GM23338 (cell line): ENCODE measurements at regions not wholly inside any gene's neighbourhood (a gene's known extent, or its start where the extent isn't known, plus 50 kb on each side); places are given as distances from the start of the nearest gene placed in this dataset.

Experiments
- ATAC-seq: fragments of 200-7000 bp; cut with Tn5 transposase; 3 replicates; pipeline ENCODE4 v1.9.1; 2020
- DNase-seq: peaks from one replicate; pipeline ENCODE4 v3.0.0-alpha.2; 2015; ENCODE audit warnings: low spot score
- H2AFZ ChIP-seq: fragments of 200-600 bp; sonication (generic); 2 replicates; pipeline ENCODE4 v1.8.0; 2016; ENCODE audit warnings: antibody characterized with exemption, mild to moderate bottlenecking, moderate library complexity
- H3F3A ChIP-seq: fragments of 200-600 bp; sonication (generic); replicated peaks from 2 replicates; pipeline ENCODE4 v1.8.0; 2017; ENCODE audit warnings: antibody characterized with exemption, mixed run types, low read depth
- H3K27ac ChIP-seq: fragments of 200-600 bp; sonication (generic); 2 replicates; pipeline ENCODE4 v1.6.1; 2016; ENCODE audit warnings: low read depth
- H3K27me3 ChIP-seq: fragments of 200-600 bp; sonication (generic); 2 replicates; pipeline ENCODE4 v1.8.0; 2016; ENCODE audit warnings: mild to moderate bottlenecking, mixed run types, moderate library complexity; ENCODE audit not compliant: insufficient read depth
- H3K36me3 ChIP-seq: fragments of 200-600 bp; sonication (generic); 2 replicates; pipeline ENCODE4 v1.8.0; 2016; ENCODE audit warnings: mild to moderate bottlenecking; ENCODE audit not compliant: insufficient read depth
- H3K4me1 ChIP-seq: fragments of 200-600 bp; sonication (generic); 2 replicates; pipeline ENCODE4 v1.8.0; 2016; ENCODE audit warnings: mild to moderate bottlenecking, moderate library complexity; ENCODE audit not compliant: insufficient read depth
- H3K4me2 ChIP-seq: fragments of 200-600 bp; sonication (generic); 2 replicates; pipeline ENCODE4 v1.7.1; 2017; ENCODE audit warnings: mixed run types
- H3K4me3 ChIP-seq: fragments of 200-600 bp; sonication (generic); 2 replicates; pipeline ENCODE4 v1.6.1; 2016; ENCODE audit warnings: mixed run types
- H3K79me2 ChIP-seq: fragments of 200-600 bp; sonication (generic); replicated peaks from 2 replicates; pipeline ENCODE4 v1.8.0; 2017; ENCODE audit warnings: mild to moderate bottlenecking; ENCODE audit not compliant: insufficient read depth
- H3K9me2 ChIP-seq: fragments of 200-600 bp; sonication (generic); 2 replicates; pipeline ENCODE4 v1.8.0; 2017; ENCODE audit not compliant: insufficient read depth
- H4K20me1 ChIP-seq: fragments of 200-600 bp; sonication (generic); replicated peaks from 2 replicates; pipeline ENCODE4 v1.8.0; 2017; ENCODE audit warnings: mild to moderate bottlenecking; ENCODE audit not compliant: insufficient read depth
- H3K27ac Mint-ChIP-seq: 2 replicates; pipeline ENCODE4 v1.8.0; 2020; ENCODE audit warnings: inconsistent platforms, mild to moderate bottlenecking, moderate library complexity, mixed read lengths
- H3K27me3 Mint-ChIP-seq: 3 replicates; pipeline ENCODE4 v1.8.0; 2022; ENCODE audit warnings: low read depth, mild to moderate bottlenecking, moderate library complexity, mixed read lengths, inconsistent platforms; ENCODE audit not compliant: insufficient read depth, poor library complexity
- H3K36me3 Mint-ChIP-seq: 3 replicates; pipeline ENCODE4 v1.8.0; 2021; ENCODE audit warnings: low read depth, mild to moderate bottlenecking, inconsistent platforms, moderate library complexity, mixed read lengths
- H3K4me1 Mint-ChIP-seq: 3 replicates; pipeline ENCODE4 v1.8.0; 2020; ENCODE audit warnings: mild to moderate bottlenecking, inconsistent platforms, mixed read lengths
- H3K4me3 Mint-ChIP-seq: 3 replicates; pipeline ENCODE4 v1.8.0; 2021; ENCODE audit warnings: moderate library complexity, mild to moderate bottlenecking, inconsistent platforms, mixed read lengths
- H3K9me3 Mint-ChIP-seq: 3 replicates; pipeline ENCODE4 v1.8.0; 2020; ENCODE audit warnings: moderate library complexity, mild to moderate bottlenecking, inconsistent platforms, mixed read lengths
- CREB1 ChIP-seq: fragments of 250-450 bp; sonication (Bioruptor Pico); IDR thresholded peaks from 2 replicates; pipeline ENCODE4 v1.5.0; 2020; ENCODE audit warnings: low read depth, mild to moderate bottlenecking, moderate library complexity
- CTCF ChIP-seq, 2 experiments: fragments of 200-600 bp in 1 of 2; sonication (generic) in 1 of 2; conservative IDR thresholded peaks; 2 replicates each; pipeline versions ENCODE4 v1.5.1 to v1.6.1; 2016 to 2017; ENCODE audit warnings: antibody characterized with exemption in 2 of 2, low read depth in 2 of 2, mild to moderate bottlenecking in 2 of 2, moderate library complexity in 1 of 2
- ETS1 ChIP-seq: IDR thresholded peaks from 2 replicates; pipeline ENCODE4 v1.6.1; 2016; ENCODE audit warnings: antibody characterized with exemption
- EZH2 ChIP-seq: fragments of 200-600 bp; sonication (generic); IDR thresholded peaks from one replicate; pipeline ENCODE4 v1.8.0; 2017; ENCODE audit warnings: antibody characterized with exemption, mild to moderate bottlenecking, low read depth; ENCODE audit not compliant: unreplicated experiment
- EZH2phosphoT487 ChIP-seq: fragments of 200-600 bp; sonication (generic); IDR thresholded peaks from one replicate; pipeline ENCODE4 v1.8.1; 2018; ENCODE audit warnings: antibody characterized with exemption; ENCODE audit not compliant: unreplicated experiment
- JUNB ChIP-seq: IDR thresholded peaks from one replicate; pipeline ENCODE4 v1.6.1; 2016; ENCODE audit warnings: antibody characterized with exemption; ENCODE audit not compliant: unreplicated experiment
- NANOG ChIP-seq: IDR thresholded peaks from 2 replicates; pipeline ENCODE4 v1.6.1; 2016; ENCODE audit warnings: antibody characterized with exemption, borderline replicate concordance
- POLR2AphosphoS5 ChIP-seq: IDR thresholded peaks from 2 replicates; pipeline ENCODE4 v1.6.1; 2016; ENCODE audit warnings: antibody characterized with exemption, low read depth
- STAT1 ChIP-seq: IDR thresholded peaks from one replicate; pipeline ENCODE4 v1.6.1; 2016; ENCODE audit warnings: antibody characterized with exemption; ENCODE audit not compliant: unreplicated experiment
- ZNF114 ChIP-seq: fragments of 250-450 bp; sonication (Bioruptor Pico); IDR thresholded peaks from 2 replicates; pipeline ENCODE4 v1.5.0; 2020; ENCODE audit warnings: mild to moderate bottlenecking, moderate library complexity
- ZNF331 ChIP-seq: fragments of 250-450 bp; sonication (Bioruptor Pico); IDR thresholded peaks from 2 replicates; pipeline ENCODE4 v1.5.0; 2020; ENCODE audit warnings: low read depth, mild to moderate bottlenecking, moderate library complexity
- TF ChIP-seq, protein P1 (sequence below): IDR thresholded peaks from one replicate; pipeline ENCODE4 v1.6.1; 2018; ENCODE audit warnings: antibody characterized with exemption; ENCODE audit not compliant: unreplicated experiment
- TF ChIP-seq, protein P2 (sequence below): fragments of 250-450 bp; sonication (Bioruptor Pico); IDR thresholded peaks from 2 replicates; pipeline ENCODE4 v1.5.0; 2020; ENCODE audit warnings: mild to moderate bottlenecking, moderate library complexity

- H3K4me2 ChIP-seq, result no peak overlapping the region
- no peak for DNase-seq
- H2AFZ ChIP-seq, result no peak overlapping the region
- Mint-ChIP-seq H3K27me3 (no peaks in the 10 kb centered on the region), H3K36me3 (no peaks in the 10 kb centered on the region), H3K27ac (no peak overlapping the region), H3K9me3 (no peaks in the 10 kb centered on the region), H3K4me3 (no peak overlapping the region), H3K4me1 (peaks cover 6% of the 10 kb centered on the region; the same call in 2 of the 3 replicates)
- no peak overlapping the region for H3K27ac ChIP-seq
- ATAC-seq, result no peak
- H3K79me2 ChIP-seq, result no peaks in the 10 kb centered on the region
- no peak for TF ChIP-seq CREB1 (CRISPR knock-in tag)
- TF ChIP-seq JUNB, result no peak
- no peak for TF ChIP-seq EZH2
- no peak for TF ChIP-seq CTCF (conservative IDR thresholded peaks at IDR 0.05; ENCODE audit: low read depth in 2 of 2)
- TF ChIP-seq, protein P1, sequence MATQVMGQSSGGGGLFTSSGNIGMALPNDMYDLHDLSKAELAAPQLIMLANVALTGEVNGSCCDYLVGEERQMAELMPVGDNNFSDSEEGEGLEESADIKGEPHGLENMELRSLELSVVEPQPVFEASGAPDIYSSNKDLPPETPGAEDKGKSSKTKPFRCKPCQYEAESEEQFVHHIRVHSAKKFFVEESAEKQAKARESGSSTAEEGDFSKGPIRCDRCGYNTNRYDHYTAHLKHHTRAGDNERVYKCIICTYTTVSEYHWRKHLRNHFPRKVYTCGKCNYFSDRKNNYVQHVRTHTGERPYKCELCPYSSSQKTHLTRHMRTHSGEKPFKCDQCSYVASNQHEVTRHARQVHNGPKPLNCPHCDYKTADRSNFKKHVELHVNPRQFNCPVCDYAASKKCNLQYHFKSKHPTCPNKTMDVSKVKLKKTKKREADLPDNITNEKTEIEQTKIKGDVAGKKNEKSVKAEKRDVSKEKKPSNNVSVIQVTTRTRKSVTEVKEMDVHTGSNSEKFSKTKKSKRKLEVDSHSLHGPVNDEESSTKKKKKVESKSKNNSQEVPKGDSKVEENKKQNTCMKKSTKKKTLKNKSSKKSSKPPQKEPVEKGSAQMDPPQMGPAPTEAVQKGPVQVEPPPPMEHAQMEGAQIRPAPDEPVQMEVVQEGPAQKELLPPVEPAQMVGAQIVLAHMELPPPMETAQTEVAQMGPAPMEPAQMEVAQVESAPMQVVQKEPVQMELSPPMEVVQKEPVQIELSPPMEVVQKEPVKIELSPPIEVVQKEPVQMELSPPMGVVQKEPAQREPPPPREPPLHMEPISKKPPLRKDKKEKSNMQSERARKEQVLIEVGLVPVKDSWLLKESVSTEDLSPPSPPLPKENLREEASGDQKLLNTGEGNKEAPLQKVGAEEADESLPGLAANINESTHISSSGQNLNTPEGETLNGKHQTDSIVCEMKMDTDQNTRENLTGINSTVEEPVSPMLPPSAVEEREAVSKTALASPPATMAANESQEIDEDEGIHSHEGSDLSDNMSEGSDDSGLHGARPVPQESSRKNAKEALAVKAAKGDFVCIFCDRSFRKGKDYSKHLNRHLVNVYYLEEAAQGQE, result no peak
- TF ChIP-seq STAT1, result no peak
- TF ChIP-seq, protein P2, sequence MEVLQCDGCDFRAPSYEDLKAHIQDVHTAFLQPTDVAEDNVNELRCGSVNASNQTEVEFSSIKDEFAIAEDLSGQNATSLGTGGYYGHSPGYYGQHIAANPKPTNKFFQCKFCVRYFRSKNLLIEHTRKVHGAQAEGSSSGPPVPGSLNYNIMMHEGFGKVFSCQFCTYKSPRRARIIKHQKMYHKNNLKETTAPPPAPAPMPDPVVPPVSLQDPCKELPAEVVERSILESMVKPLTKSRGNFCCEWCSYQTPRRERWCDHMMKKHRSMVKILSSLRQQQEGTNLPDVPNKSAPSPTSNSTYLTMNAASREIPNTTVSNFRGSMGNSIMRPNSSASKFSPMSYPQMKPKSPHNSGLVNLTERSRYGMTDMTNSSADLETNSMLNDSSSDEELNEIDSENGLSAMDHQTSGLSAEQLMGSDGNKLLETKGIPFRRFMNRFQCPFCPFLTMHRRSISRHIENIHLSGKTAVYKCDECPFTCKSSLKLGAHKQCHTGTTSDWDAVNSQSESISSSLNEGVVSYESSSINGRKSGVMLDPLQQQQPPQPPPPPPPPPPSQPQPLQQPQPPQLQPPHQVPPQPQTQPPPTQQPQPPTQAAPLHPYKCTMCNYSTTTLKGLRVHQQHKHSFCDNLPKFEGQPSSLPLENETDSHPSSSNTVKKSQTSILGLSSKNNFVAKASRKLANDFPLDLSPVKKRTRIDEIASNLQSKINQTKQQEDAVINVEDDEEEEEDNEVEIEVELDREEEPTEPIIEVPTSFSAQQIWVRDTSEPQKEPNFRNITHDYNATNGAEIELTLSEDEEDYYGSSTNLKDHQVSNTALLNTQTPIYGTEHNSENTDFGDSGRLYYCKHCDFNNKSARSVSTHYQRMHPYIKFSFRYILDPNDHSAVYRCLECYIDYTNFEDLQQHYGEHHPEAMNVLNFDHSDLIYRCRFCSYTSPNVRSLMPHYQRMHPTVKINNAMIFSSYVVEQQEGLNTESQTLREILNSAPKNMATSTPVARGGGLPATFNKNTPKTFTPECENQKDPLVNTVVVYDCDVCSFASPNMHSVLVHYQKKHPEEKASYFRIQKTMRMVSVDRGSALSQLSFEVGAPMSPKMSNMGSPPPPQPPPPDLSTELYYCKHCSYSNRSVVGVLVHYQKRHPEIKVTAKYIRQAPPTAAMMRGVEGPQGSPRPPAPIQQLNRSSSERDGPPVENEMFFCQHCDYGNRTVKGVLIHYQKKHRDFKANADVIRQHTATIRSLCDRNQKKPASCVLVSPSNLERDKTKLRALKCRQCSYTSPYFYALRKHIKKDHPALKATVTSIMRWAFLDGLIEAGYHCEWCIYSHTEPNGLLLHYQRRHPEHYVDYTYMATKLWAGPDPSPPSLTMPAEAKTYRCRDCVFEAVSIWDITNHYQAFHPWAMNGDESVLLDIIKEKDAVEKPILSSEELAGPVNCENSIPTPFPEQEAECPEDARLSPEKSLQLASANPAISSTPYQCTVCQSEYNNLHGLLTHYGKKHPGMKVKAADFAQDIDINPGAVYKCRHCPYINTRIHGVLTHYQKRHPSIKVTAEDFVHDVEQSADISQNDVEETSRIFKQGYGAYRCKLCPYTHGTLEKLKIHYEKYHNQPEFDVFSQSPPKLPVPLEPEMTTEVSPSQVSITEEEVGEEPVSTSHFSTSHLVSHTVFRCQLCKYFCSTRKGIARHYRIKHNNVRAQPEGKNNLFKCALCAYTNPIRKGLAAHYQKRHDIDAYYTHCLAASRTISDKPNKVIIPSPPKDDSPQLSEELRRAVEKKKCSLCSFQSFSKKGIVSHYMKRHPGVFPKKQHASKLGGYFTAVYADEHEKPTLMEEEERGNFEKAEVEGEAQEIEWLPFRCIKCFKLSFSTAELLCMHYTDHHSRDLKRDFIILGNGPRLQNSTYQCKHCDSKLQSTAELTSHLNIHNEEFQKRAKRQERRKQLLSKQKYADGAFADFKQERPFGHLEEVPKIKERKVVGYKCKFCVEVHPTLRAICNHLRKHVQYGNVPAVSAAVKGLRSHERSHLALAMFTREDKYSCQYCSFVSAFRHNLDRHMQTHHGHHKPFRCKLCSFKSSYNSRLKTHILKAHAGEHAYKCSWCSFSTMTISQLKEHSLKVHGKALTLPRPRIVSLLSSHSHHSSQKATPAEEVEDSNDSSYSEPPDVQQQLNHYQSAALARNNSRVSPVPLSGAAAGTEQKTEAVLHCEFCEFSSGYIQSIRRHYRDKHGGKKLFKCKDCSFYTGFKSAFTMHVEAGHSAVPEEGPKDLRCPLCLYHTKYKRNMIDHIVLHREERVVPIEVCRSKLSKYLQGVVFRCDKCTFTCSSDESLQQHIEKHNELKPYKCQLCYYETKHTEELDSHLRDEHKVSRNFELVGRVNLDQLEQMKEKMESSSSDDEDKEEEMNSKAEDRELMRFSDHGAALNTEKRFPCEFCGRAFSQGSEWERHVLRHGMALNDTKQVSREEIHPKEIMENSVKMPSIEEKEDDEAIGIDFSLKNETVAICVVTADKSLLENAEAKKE (CRISPR knock-in tag), result no peak
- TF ChIP-seq ZNF114 (CRISPR knock-in tag), result no peak
- no peak for TF ChIP-seq EZH2phosphoT487
- no peak for TF ChIP-seq ZNF331 (CRISPR knock-in tag)
- TF ChIP-seq POLR2AphosphoS5, result no peak
- TF ChIP-seq ETS1, result no peak
- no peak for TF ChIP-seq NANOG
- H4K20me1 ChIP-seq, result no peaks in the 10 kb centered on the region
- no peaks in the 10 kb centered on the region for H3F3A ChIP-seq
- H3K9me2 ChIP-seq, result no peaks in the 10 kb centered on the region
- H3K27me3 ChIP-seq, result no peaks in the 10 kb centered on the region
- no peaks in the 10 kb centered on the region for H3K4me1 ChIP-seq
- H3K4me3 ChIP-seq, result no peak overlapping the region
- H3K36me3 ChIP-seq, result no peaks in the 10 kb centered on the region
These were observed 67.5 kb upstream of the C10orf90 start for GRCh38 chr10:126738001-126738400.
